ENCODE measurements at regions not wholly inside any gene's neighbourhood (a gene's known extent, or its start where the extent isn't known, plus 50 kb on each side); places are given as distances from the start of the nearest gene placed in this dataset.

DNA sequence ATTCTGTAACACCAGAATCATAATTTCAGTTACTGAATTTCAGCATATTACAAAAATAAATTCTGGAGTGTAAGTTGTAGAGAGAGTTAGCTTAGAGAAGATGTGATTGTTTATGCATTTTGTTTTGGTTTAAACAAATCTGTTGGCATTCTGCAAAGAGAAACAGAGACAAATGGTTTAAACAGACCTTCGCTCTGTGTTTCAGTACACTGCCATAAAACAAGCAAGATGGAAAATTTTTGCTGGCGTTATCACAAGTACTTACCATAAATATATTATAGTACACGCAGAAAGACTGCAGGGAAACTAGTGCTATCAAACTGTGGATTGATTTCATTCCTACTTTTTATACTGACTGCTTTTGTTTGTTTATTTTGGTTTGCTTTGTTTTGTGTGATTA is 850.3 kb upstream of the FOXG1 start:
- ChIA-PET CTCF (no interaction called here), POLR2A (no interaction called here)
- H3K27ac Mint-ChIP-seq (ENCODE audit: unreplicated experiment): no peak overlapping the region
- no peaks in the 10 kb centered on the region for H3K36me3 Mint-ChIP-seq (ENCODE audit: insufficient read depth, unreplicated experiment)
- H3K4me3 Mint-ChIP-seq (ENCODE audit: unreplicated experiment): no peak overlapping the region
- Histone ChIP-seq H3K9me3 (no peaks in the 10 kb centered on the region), H3K4me3 (ENCODE audit: low read depth, low read length) (no peak overlapping the region), H3K27me3 (replicated peaks; ENCODE audit: control insufficient read depth, insufficient read depth, low read length) (no peaks in the 10 kb centered on the region), H3K4me1 (no peaks in the 10 kb centered on the region), H3K36me3 (ENCODE audit: control insufficient read depth, insufficient read depth, low read length) (no peaks in the 10 kb centered on the region)
- DNase-seq: no peak
- BruUV-seq (replicated peaks): no TSS peak
- no peaks in the 10 kb centered on the region for H3K27me3 Mint-ChIP-seq (ENCODE audit: insufficient read depth, unreplicated experiment)
- intact Hi-C loops (cut with micrococcal nuclease; ENCODE audit: unreplicated experiment): no loop called here
- TF ChIP-seq, protein P1, sequence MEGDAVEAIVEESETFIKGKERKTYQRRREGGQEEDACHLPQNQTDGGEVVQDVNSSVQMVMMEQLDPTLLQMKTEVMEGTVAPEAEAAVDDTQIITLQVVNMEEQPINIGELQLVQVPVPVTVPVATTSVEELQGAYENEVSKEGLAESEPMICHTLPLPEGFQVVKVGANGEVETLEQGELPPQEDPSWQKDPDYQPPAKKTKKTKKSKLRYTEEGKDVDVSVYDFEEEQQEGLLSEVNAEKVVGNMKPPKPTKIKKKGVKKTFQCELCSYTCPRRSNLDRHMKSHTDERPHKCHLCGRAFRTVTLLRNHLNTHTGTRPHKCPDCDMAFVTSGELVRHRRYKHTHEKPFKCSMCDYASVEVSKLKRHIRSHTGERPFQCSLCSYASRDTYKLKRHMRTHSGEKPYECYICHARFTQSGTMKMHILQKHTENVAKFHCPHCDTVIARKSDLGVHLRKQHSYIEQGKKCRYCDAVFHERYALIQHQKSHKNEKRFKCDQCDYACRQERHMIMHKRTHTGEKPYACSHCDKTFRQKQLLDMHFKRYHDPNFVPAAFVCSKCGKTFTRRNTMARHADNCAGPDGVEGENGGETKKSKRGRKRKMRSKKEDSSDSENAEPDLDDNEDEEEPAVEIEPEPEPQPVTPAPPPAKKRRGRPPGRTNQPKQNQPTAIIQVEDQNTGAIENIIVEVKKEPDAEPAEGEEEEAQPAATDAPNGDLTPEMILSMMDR (IDR thresholded peaks at IDR 0.05; ENCODE audit: insufficient read depth in 1 of 2, low read depth in 1 of 2, low read length in 1 of 2, severe bottlenecking in 1 of 2, unreplicated experiment in 1 of 2): no peak
- no peaks in the 10 kb centered on the region for H3K4me1 Mint-ChIP-seq (ENCODE audit: low read depth, unreplicated experiment)
- no peaks in the 10 kb centered on the region for H3K9me3 Mint-ChIP-seq (ENCODE audit: unreplicated experiment)

DNA sequence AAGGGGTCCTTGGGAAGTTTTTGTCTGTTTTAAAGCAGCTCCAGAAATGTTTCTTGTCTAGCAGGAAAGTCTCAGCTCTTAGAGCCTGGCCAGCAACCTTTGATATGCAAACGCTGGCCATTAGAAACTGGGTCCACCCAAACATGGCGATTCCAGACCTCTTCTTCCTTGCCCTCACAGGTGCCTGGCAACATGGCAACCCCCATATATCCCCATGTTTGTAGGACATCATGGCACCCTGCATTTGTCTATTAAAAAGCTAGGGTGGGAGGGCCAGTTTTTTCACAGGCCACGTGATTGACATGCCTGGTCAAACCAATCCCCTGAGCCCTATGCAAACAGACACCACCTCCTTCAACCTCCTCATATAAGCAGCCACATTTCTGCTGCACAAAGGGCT is 848.7 kb upstream of the FOXG1 start:
- Histone ChIP-seq H3K4me1 (no peaks in the 10 kb centered on the region), H3K36me3 (ENCODE audit: control insufficient read depth, insufficient read depth, low read length) (no peaks in the 10 kb centered on the region), H3K27me3 (replicated peaks; ENCODE audit: control insufficient read depth, insufficient read depth, low read length) (no peaks in the 10 kb centered on the region), H3K9me3 (no peaks in the 10 kb centered on the region), H3K4me3 (ENCODE audit: low read depth, low read length) (no peak overlapping the region)
- Mint-ChIP-seq H3K4me1 (ENCODE audit: low read depth, unreplicated experiment) (no peaks in the 10 kb centered on the region), H3K27ac (ENCODE audit: unreplicated experiment) (no peak overlapping the region), H3K27me3 (ENCODE audit: insufficient read depth, unreplicated experiment) (no peaks in the 10 kb centered on the region), H3K36me3 (ENCODE audit: insufficient read depth, unreplicated experiment) (no peaks in the 10 kb centered on the region), H3K9me3 (ENCODE audit: unreplicated experiment) (no peaks in the 10 kb centered on the region), H3K4me3 (ENCODE audit: unreplicated experiment) (no peak overlapping the region)
- POLR2A ChIA-PET: no interaction called here
- CTCF ChIA-PET: no interaction called here
- no TSS peak for BruUV-seq (replicated peaks)
- TF ChIP-seq, protein P1 (IDR thresholded peaks at IDR 0.05; ENCODE audit: insufficient read depth in 1 of 2, low read depth in 1 of 2, low read length in 1 of 2, severe bottlenecking in 1 of 2, unreplicated experiment in 1 of 2): no peak
- intact Hi-C loops (cut with micrococcal nuclease; ENCODE audit: unreplicated experiment): no loop called here
- DNase-seq: no peak

DNA sequence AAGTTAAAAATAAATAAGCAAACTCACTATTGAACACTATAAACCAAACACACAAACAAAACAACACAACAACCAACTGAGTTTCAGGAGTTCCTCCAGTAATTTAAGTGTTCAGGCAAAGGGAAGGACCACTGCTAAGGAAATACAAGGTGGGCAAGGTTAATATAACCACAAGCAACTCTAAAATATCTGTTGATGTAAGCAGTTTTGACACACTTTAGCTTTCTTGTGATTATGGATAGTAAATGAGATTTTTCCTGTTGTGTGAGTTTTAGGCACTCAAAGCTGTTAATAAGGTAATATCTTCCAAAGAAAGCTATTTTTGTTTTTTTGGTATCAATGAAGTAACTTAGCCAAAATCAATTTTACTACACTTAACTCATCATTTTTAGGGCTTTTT is 839.1 kb upstream of the FOXG1 start:
- Histone ChIP-seq H3K9me3 (no peaks in the 10 kb centered on the region), H3K36me3 (ENCODE audit: control insufficient read depth, insufficient read depth, low read length) (no peaks in the 10 kb centered on the region), H3K4me3 (ENCODE audit: low read depth, low read length) (no peak overlapping the region), H3K4me1 (no peaks in the 10 kb centered on the region), H3K27me3 (replicated peaks; ENCODE audit: control insufficient read depth, insufficient read depth, low read length) (no peaks in the 10 kb centered on the region)
- Mint-ChIP-seq H3K4me3 (ENCODE audit: unreplicated experiment) (no peak overlapping the region), H3K27ac (ENCODE audit: unreplicated experiment) (no peak overlapping the region), H3K27me3 (ENCODE audit: insufficient read depth, unreplicated experiment) (peaks cover 5% of the 10 kb centered on the region), H3K9me3 (ENCODE audit: unreplicated experiment) (no peaks in the 10 kb centered on the region), H3K4me1 (ENCODE audit: low read depth, unreplicated experiment) (no peaks in the 10 kb centered on the region), H3K36me3 (ENCODE audit: insufficient read depth, unreplicated experiment) (no peaks in the 10 kb centered on the region)
- BruUV-seq (replicated peaks): no TSS peak
- ChIA-PET POLR2A (no interaction called here), CTCF (no interaction called here)
- intact Hi-C loops (cut with micrococcal nuclease; ENCODE audit: unreplicated experiment): no loop called here
- DNase-seq: no peak
- TF ChIP-seq, protein P1 (IDR thresholded peaks at IDR 0.05; ENCODE audit: insufficient read depth in 1 of 2, low read depth in 1 of 2, low read length in 1 of 2, severe bottlenecking in 1 of 2, unreplicated experiment in 1 of 2): no peak

Measured in Caco-2 (cell line).